ENCODE measurements at regions not wholly inside any gene's neighbourhood (a gene's known extent, or its start where the extent isn't known, plus 50 kb on each side); places are given as distances from the start of the nearest gene placed in this dataset.

GRCh38 chr5:105730982-105731381 is 1939.8 kb downstream of the EFNA5 start:
- no peak for TF ChIP-seq TAF1 (IDR thresholded peaks at IDR 0.05; ENCODE audit: low read depth)
- TF ChIP-seq MAX (IDR thresholded peaks at IDR 0.05): no peak
- TF ChIP-seq EP300 (IDR thresholded peaks at IDR 0.05; ENCODE audit: borderline replicate concordance): no peak
- no peak for TF ChIP-seq FOXM1 (IDR thresholded peaks at IDR 0.05; ENCODE audit: borderline replicate concordance, low read depth)
- TF ChIP-seq USF1 (IDR thresholded peaks at IDR 0.05): no peak
- TF ChIP-seq YY1 (IDR thresholded peaks at IDR 0.05; ENCODE audit: low read depth): no peak
- no peak for TF ChIP-seq TEAD4 (IDR thresholded peaks at IDR 0.05)
- TF ChIP-seq RAD21 (IDR thresholded peaks at IDR 0.05; ENCODE audit: low read depth): no peak
- no peak for TF ChIP-seq ZBTB7A (IDR thresholded peaks at IDR 0.05; ENCODE audit: low read depth)
- no peak for TF ChIP-seq REST (IDR thresholded peaks at IDR 0.05; ENCODE audit: low read depth)
- TF ChIP-seq TCF12 (IDR thresholded peaks at IDR 0.05; ENCODE audit: low read depth): no peak
- no peak for TF ChIP-seq CEBPB (IDR thresholded peaks at IDR 0.05)
